ENCODE measurements at regions not wholly inside any gene's neighbourhood (a gene's known extent, or its start where the extent isn't known, plus 50 kb on each side); places are given as distances from the start of the nearest gene placed in this dataset.

- TF ChIP-seq MYC (IDR thresholded peaks at IDR 0.05; ENCODE audit: low read depth, low read length) (no peak), CTCF (IDR thresholded peaks at IDR 0.05; ENCODE audit: low read depth, low read length) (no peak)
Observed at GRCh38 chr4:132660181-132660580, 488.9 kb upstream of the PCDH10 start.

GRCh38 chr4:132662456-132662855, 486.6 kb upstream of the PCDH10 start:
- no peak for TF ChIP-seq POLR2A (IDR thresholded peaks at IDR 0.05; ENCODE audit: extremely low read depth, insufficient read length)
- no peak for TF ChIP-seq MYC (IDR thresholded peaks at IDR 0.05; ENCODE audit: low read depth, low read length)
- no peak for TF ChIP-seq CTCF (IDR thresholded peaks at IDR 0.05; ENCODE audit: low read depth, low read length)
- no peak for TF ChIP-seq MAX (IDR thresholded peaks at IDR 0.05; ENCODE audit: low read depth, low read length)
- H3K4me3 ChIP-seq (ENCODE audit: low read depth, low read length): no peak overlapping the region
- DNase-seq (ENCODE audit: low read depth): no peak

More at GRCh38 chr4:132660181-132660580, 488.9 kb upstream of the PCDH10 start:
- no peak for DNase-seq (ENCODE audit: low read depth)
- no peak overlapping the region for H3K4me3 ChIP-seq (ENCODE audit: low read depth, low read length)

GRCh38 chr4:132669786-132670185, 479.3 kb upstream of the PCDH10 start:
- TF ChIP-seq POLR2A (IDR thresholded peaks at IDR 0.05; ENCODE audit: extremely low read depth, insufficient read length) (no peak), MYC (IDR thresholded peaks at IDR 0.05; ENCODE audit: low read depth, low read length) (no peak), MAX (IDR thresholded peaks at IDR 0.05; ENCODE audit: low read depth, low read length) (no peak), CTCF (IDR thresholded peaks at IDR 0.05; ENCODE audit: low read depth, low read length) (no peak)
- no peak for DNase-seq (ENCODE audit: low read depth)
- H3K4me3 ChIP-seq (ENCODE audit: low read depth, low read length): no peak overlapping the region

GRCh38 chr4:132670557-132670956, 478.5 kb upstream of the PCDH10 start:
- no peak overlapping the region for H3K4me3 ChIP-seq (ENCODE audit: low read depth, low read length)
- TF ChIP-seq POLR2A (IDR thresholded peaks at IDR 0.05; ENCODE audit: extremely low read depth, insufficient read length) (no peak), MYC (IDR thresholded peaks at IDR 0.05; ENCODE audit: low read depth, low read length) (no peak), CTCF (IDR thresholded peaks at IDR 0.05; ENCODE audit: low read depth, low read length) (no peak), MAX (IDR thresholded peaks at IDR 0.05; ENCODE audit: low read depth, low read length) (no peak)
- no peak for DNase-seq (ENCODE audit: low read depth)

GRCh38 chr4:132683957-132684356, 465.1 kb upstream of the PCDH10 start:
- DNase-seq (ENCODE audit: low read depth): peak; percentile 5
- H3K4me3 ChIP-seq (ENCODE audit: low read depth, low read length): no peak overlapping the region
- TF ChIP-seq POLR2A (IDR thresholded peaks at IDR 0.05; ENCODE audit: extremely low read depth, insufficient read length) (no peak), CTCF (IDR thresholded peaks at IDR 0.05; ENCODE audit: low read depth, low read length) (no peak), MAX (IDR thresholded peaks at IDR 0.05; ENCODE audit: low read depth, low read length) (no peak), MYC (IDR thresholded peaks at IDR 0.05; ENCODE audit: low read depth, low read length) (no peak)

- TF ChIP-seq MAX (IDR thresholded peaks at IDR 0.05; ENCODE audit: low read depth, low read length) (no peak), POLR2A (IDR thresholded peaks at IDR 0.05; ENCODE audit: extremely low read depth, insufficient read length) (no peak), CTCF (IDR thresholded peaks at IDR 0.05; ENCODE audit: low read depth, low read length) (no peak), MYC (IDR thresholded peaks at IDR 0.05; ENCODE audit: low read depth, low read length) (no peak)
- no peak for DNase-seq (ENCODE audit: low read depth)
Observed at GRCh38 chr4:132691026-132691425, 458.1 kb upstream of the PCDH10 start.

More at GRCh38 chr4:132691026-132691425, 458.1 kb upstream of the PCDH10 start:
- H3K4me3 ChIP-seq (ENCODE audit: low read depth, low read length): no peak overlapping the region
